ENCODE measurements at regions not wholly inside any gene's neighbourhood (a gene's known extent, or its start where the extent isn't known, plus 50 kb on each side); places are given as distances from the start of the nearest gene placed in this dataset.

GRCh38 chr14:101236496-101237251 is 324.6 kb upstream of the DIO3 start:
- no peak for DNase-seq (ENCODE audit: low spot score)
- no peak overlapping the region for H3K27ac Mint-ChIP-seq
- peaks cover 13% of the 10 kb centered on the region for H3K4me1 Mint-ChIP-seq

More at GRCh38 chr14:101236496-101237251, 324.6 kb upstream of the DIO3 start:
- ATAC-seq, result no peak
- TF ChIP-seq JUNB (IDR thresholded peaks at IDR 0.05; ENCODE audit: unreplicated experiment) (no peak), POLR2AphosphoS5 (IDR thresholded peaks at IDR 0.05; ENCODE audit: low read depth) (no peak), STAT1 (IDR thresholded peaks at IDR 0.05; ENCODE audit: unreplicated experiment) (no peak), CTCF (conservative IDR thresholded peaks at IDR 0.05; ENCODE audit: low read depth in 2 of 2) (no peak), NANOG (IDR thresholded peaks at IDR 0.05; ENCODE audit: borderline replicate concordance) (no peak), ZNF331 (CRISPR knock-in tag; IDR thresholded peaks at IDR 0.05; ENCODE audit: low read depth) (no peak), CREB1 (CRISPR knock-in tag; IDR thresholded peaks at IDR 0.05; ENCODE audit: low read depth) (no peak), EZH2phosphoT487 (IDR thresholded peaks at IDR 0.05; ENCODE audit: unreplicated experiment) (no peak), ZNF114 (CRISPR knock-in tag; IDR thresholded peaks at IDR 0.05) (no peak), REST (IDR thresholded peaks at IDR 0.05; ENCODE audit: unreplicated experiment) (no peak), EZH2 (IDR thresholded peaks at IDR 0.05; ENCODE audit: low read depth, unreplicated experiment) (no peak)
- TF ChIP-seq, protein P1, sequence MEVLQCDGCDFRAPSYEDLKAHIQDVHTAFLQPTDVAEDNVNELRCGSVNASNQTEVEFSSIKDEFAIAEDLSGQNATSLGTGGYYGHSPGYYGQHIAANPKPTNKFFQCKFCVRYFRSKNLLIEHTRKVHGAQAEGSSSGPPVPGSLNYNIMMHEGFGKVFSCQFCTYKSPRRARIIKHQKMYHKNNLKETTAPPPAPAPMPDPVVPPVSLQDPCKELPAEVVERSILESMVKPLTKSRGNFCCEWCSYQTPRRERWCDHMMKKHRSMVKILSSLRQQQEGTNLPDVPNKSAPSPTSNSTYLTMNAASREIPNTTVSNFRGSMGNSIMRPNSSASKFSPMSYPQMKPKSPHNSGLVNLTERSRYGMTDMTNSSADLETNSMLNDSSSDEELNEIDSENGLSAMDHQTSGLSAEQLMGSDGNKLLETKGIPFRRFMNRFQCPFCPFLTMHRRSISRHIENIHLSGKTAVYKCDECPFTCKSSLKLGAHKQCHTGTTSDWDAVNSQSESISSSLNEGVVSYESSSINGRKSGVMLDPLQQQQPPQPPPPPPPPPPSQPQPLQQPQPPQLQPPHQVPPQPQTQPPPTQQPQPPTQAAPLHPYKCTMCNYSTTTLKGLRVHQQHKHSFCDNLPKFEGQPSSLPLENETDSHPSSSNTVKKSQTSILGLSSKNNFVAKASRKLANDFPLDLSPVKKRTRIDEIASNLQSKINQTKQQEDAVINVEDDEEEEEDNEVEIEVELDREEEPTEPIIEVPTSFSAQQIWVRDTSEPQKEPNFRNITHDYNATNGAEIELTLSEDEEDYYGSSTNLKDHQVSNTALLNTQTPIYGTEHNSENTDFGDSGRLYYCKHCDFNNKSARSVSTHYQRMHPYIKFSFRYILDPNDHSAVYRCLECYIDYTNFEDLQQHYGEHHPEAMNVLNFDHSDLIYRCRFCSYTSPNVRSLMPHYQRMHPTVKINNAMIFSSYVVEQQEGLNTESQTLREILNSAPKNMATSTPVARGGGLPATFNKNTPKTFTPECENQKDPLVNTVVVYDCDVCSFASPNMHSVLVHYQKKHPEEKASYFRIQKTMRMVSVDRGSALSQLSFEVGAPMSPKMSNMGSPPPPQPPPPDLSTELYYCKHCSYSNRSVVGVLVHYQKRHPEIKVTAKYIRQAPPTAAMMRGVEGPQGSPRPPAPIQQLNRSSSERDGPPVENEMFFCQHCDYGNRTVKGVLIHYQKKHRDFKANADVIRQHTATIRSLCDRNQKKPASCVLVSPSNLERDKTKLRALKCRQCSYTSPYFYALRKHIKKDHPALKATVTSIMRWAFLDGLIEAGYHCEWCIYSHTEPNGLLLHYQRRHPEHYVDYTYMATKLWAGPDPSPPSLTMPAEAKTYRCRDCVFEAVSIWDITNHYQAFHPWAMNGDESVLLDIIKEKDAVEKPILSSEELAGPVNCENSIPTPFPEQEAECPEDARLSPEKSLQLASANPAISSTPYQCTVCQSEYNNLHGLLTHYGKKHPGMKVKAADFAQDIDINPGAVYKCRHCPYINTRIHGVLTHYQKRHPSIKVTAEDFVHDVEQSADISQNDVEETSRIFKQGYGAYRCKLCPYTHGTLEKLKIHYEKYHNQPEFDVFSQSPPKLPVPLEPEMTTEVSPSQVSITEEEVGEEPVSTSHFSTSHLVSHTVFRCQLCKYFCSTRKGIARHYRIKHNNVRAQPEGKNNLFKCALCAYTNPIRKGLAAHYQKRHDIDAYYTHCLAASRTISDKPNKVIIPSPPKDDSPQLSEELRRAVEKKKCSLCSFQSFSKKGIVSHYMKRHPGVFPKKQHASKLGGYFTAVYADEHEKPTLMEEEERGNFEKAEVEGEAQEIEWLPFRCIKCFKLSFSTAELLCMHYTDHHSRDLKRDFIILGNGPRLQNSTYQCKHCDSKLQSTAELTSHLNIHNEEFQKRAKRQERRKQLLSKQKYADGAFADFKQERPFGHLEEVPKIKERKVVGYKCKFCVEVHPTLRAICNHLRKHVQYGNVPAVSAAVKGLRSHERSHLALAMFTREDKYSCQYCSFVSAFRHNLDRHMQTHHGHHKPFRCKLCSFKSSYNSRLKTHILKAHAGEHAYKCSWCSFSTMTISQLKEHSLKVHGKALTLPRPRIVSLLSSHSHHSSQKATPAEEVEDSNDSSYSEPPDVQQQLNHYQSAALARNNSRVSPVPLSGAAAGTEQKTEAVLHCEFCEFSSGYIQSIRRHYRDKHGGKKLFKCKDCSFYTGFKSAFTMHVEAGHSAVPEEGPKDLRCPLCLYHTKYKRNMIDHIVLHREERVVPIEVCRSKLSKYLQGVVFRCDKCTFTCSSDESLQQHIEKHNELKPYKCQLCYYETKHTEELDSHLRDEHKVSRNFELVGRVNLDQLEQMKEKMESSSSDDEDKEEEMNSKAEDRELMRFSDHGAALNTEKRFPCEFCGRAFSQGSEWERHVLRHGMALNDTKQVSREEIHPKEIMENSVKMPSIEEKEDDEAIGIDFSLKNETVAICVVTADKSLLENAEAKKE (CRISPR knock-in tag; IDR thresholded peaks at IDR 0.05), result no peak
- TF ChIP-seq, protein P2, sequence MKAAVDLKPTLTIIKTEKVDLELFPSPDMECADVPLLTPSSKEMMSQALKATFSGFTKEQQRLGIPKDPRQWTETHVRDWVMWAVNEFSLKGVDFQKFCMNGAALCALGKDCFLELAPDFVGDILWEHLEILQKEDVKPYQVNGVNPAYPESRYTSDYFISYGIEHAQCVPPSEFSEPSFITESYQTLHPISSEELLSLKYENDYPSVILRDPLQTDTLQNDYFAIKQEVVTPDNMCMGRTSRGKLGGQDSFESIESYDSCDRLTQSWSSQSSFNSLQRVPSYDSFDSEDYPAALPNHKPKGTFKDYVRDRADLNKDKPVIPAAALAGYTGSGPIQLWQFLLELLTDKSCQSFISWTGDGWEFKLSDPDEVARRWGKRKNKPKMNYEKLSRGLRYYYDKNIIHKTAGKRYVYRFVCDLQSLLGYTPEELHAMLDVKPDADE (IDR thresholded peaks at IDR 0.05), result no peak
- H3K27ac ChIP-seq (ENCODE audit: low read depth), result no peak overlapping the region
- H3K9me2 ChIP-seq (ENCODE audit: insufficient read depth), result no peaks in the 10 kb centered on the region
- H3K4me3 Mint-ChIP-seq, result no peak overlapping the region
- no peaks in the 10 kb centered on the region for H3K36me3 Mint-ChIP-seq (ENCODE audit: low read depth)
- H3F3A ChIP-seq (replicated peaks; ENCODE audit: low read depth), result no peaks in the 10 kb centered on the region
- H3K27me3 Mint-ChIP-seq (ENCODE audit: insufficient read depth, low read depth, poor library complexity), result peaks cover 4% of the 10 kb centered on the region
- H3K27me3 ChIP-seq (ENCODE audit: insufficient read depth), result no peaks in the 10 kb centered on the region
- H3K4me1 ChIP-seq (ENCODE audit: insufficient read depth), result no peaks in the 10 kb centered on the region
- H3K36me3 ChIP-seq (ENCODE audit: insufficient read depth), result no peaks in the 10 kb centered on the region
- H2AFZ ChIP-seq, result no peak overlapping the region
- no peaks in the 10 kb centered on the region for H4K20me1 ChIP-seq (replicated peaks; ENCODE audit: insufficient read depth)
- no peaks in the 10 kb centered on the region for H3K79me2 ChIP-seq (replicated peaks; ENCODE audit: insufficient read depth)
- H3K4me3 ChIP-seq, result no peak overlapping the region
- no peak overlapping the region for H3K4me2 ChIP-seq
- H3K9me3 Mint-ChIP-seq, result no peaks in the 10 kb centered on the region; the same call in 2 of the 3 replicates
